ENCODE measurements at regions not wholly inside any gene's neighbourhood (a gene's known extent, or its start where the extent isn't known, plus 50 kb on each side); places are given as distances from the start of the nearest gene placed in this dataset.

DNA sequence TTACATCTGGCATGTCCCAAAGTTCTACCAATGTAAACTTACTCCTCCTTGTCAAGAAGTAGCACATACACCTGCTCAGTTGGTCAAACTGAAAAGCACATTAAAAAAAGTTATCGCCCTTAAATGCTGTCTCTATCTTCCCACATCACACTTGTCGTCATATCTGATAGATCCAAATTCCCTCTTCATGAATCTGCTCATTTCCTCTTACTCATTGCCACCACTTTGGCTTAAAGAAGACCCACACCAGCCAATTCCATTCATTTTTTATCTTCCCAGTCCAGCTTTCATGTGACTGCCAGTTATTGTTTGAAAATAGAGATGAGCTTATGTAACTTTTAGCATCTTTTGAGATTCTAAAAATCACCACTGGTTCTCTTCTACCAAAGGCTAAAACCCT, 305.9 kb upstream of the MTNR1B start:
- Histone ChIP-seq H3K27me3 (ENCODE audit: insufficient read depth) (no peaks in the 10 kb centered on the region), H2AFZ (ENCODE audit: low read depth) (no peak overlapping the region), H3K4me2 (no peak overlapping the region), H3F3A (replicated peaks; ENCODE audit: insufficient read depth) (no peaks in the 10 kb centered on the region), H3K9me2 (no peaks in the 10 kb centered on the region), H3K4me1 (ENCODE audit: control insufficient read depth in 1 of 2, insufficient read depth in 2 of 2, low read depth in 1 of 2, low read length in 1 of 2) (peaks cover 0 to 4% of the 10 kb centered on the region in 2 experiments; a peak in 1 of 4 replicates), H3K9ac (no peak overlapping the region), H4K20me1 (ENCODE audit: insufficient read depth) (no peaks in the 10 kb centered on the region), H3K79me2 (ENCODE audit: insufficient read depth) (no peaks in the 10 kb centered on the region), H3K27ac (ENCODE audit: low read depth in 2 of 2, low read length in 1 of 2) (peak overlapping the region in 1 of 2 experiments; percentile 67; a peak in 2 of 4 replicates), H3K9me3 (no peaks in the 10 kb centered on the region), H3K36me3 (replicated peaks in 1 of 2; ENCODE audit: control insufficient read depth in 1 of 2, insufficient read depth in 2 of 2, low read length in 1 of 2) (no peaks in the 10 kb centered on the region), H3K4me3 (ENCODE audit: low read depth in 2 of 2, low read length in 1 of 2) (no peak overlapping the region)
- CTCF ChIA-PET: interaction anchor here (0.9 to 1.0 kb wide), 3 partner anchors 10 to 222 kb away, joined by 3 to 4 read pairs (median 3); no protein-coding TSS in a partner anchor
- 28% methylated on average over 2 of the region's 2 CpGs for WGBS (ENCODE audit: low lambda C conversion rate)
- POLR2A ChIA-PET: no interaction called here
- no peak for DNase-seq
- no peak for TF ChIP-seq FOXM1 (IDR thresholded peaks at IDR 0.05; ENCODE audit: low read depth)
- TF ChIP-seq, protein P1, sequence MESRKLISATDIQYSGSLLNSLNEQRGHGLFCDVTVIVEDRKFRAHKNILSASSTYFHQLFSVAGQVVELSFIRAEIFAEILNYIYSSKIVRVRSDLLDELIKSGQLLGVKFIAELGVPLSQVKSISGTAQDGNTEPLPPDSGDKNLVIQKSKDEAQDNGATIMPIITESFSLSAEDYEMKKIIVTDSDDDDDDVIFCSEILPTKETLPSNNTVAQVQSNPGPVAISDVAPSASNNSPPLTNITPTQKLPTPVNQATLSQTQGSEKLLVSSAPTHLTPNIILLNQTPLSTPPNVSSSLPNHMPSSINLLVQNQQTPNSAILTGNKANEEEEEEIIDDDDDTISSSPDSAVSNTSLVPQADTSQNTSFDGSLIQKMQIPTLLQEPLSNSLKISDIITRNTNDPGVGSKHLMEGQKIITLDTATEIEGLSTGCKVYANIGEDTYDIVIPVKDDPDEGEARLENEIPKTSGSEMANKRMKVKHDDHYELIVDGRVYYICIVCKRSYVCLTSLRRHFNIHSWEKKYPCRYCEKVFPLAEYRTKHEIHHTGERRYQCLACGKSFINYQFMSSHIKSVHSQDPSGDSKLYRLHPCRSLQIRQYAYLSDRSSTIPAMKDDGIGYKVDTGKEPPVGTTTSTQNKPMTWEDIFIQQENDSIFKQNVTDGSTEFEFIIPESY (IDR thresholded peaks at IDR 0.05; ENCODE audit: borderline replicate concordance, low read depth): no peak
- TF ChIP-seq, protein P2, sequence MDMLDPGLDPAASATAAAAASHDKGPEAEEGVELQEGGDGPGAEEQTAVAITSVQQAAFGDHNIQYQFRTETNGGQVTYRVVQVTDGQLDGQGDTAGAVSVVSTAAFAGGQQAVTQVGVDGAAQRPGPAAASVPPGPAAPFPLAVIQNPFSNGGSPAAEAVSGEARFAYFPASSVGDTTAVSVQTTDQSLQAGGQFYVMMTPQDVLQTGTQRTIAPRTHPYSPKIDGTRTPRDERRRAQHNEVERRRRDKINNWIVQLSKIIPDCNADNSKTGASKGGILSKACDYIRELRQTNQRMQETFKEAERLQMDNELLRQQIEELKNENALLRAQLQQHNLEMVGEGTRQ (IDR thresholded peaks at IDR 0.05; ENCODE audit: borderline replicate concordance, low read depth, low read length): no peak
- TF ChIP-seq, protein P3, sequence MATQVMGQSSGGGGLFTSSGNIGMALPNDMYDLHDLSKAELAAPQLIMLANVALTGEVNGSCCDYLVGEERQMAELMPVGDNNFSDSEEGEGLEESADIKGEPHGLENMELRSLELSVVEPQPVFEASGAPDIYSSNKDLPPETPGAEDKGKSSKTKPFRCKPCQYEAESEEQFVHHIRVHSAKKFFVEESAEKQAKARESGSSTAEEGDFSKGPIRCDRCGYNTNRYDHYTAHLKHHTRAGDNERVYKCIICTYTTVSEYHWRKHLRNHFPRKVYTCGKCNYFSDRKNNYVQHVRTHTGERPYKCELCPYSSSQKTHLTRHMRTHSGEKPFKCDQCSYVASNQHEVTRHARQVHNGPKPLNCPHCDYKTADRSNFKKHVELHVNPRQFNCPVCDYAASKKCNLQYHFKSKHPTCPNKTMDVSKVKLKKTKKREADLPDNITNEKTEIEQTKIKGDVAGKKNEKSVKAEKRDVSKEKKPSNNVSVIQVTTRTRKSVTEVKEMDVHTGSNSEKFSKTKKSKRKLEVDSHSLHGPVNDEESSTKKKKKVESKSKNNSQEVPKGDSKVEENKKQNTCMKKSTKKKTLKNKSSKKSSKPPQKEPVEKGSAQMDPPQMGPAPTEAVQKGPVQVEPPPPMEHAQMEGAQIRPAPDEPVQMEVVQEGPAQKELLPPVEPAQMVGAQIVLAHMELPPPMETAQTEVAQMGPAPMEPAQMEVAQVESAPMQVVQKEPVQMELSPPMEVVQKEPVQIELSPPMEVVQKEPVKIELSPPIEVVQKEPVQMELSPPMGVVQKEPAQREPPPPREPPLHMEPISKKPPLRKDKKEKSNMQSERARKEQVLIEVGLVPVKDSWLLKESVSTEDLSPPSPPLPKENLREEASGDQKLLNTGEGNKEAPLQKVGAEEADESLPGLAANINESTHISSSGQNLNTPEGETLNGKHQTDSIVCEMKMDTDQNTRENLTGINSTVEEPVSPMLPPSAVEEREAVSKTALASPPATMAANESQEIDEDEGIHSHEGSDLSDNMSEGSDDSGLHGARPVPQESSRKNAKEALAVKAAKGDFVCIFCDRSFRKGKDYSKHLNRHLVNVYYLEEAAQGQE (IDR thresholded peaks at IDR 0.05; ENCODE audit: low read depth, low read length): no peak
- TF ChIP-seq, protein P4, sequence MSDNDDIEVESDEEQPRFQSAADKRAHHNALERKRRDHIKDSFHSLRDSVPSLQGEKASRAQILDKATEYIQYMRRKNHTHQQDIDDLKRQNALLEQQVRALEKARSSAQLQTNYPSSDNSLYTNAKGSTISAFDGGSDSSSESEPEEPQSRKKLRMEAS (IDR thresholded peaks at IDR 0.05; ENCODE audit: low read depth): peak; percentile 43; the same call in 1 of the 2 replicates
- peak in 1 of 2 experiments; percentile 87; a peak in 2 of 4 replicates for TF ChIP-seq EP300 (IDR thresholded peaks at IDR 0.05; ENCODE audit: borderline replicate concordance in 1 of 2, low read depth in 1 of 2, low read length in 1 of 2)
- TF ChIP-seq EZH2phosphoT487 (IDR thresholded peaks at IDR 0.05; ENCODE audit: borderline replicate concordance, low read depth): no peak
- TF ChIP-seq SMC3 (IDR thresholded peaks at IDR 0.05; ENCODE audit: low read depth, low read length): no peak
- peak; percentile 66; the same call in 1 of the 2 replicates for TF ChIP-seq TEAD4 (IDR thresholded peaks at IDR 0.05; ENCODE audit: borderline replicate concordance, insufficient read depth)
- no peak for TF ChIP-seq TAF1 (IDR thresholded peaks at IDR 0.05; ENCODE audit: borderline replicate concordance, low read depth, low read length)
- no peak for TF ChIP-seq CHD2 (IDR thresholded peaks at IDR 0.05; ENCODE audit: low read length, partially characterized antibody)
- TF ChIP-seq JUND (IDR thresholded peaks at IDR 0.05): peak; percentile 86
- TF ChIP-seq, protein P5, sequence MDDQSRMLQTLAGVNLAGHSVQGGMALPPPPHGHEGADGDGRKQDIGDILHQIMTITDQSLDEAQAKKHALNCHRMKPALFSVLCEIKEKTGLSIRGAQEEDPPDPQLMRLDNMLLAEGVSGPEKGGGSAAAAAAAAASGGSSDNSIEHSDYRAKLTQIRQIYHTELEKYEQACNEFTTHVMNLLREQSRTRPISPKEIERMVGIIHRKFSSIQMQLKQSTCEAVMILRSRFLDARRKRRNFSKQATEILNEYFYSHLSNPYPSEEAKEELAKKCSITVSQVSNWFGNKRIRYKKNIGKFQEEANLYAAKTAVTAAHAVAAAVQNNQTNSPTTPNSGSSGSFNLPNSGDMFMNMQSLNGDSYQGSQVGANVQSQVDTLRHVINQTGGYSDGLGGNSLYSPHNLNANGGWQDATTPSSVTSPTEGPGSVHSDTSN (IDR thresholded peaks at IDR 0.05): peak; percentile 68
- TF ChIP-seq TCF12 (IDR thresholded peaks at IDR 0.05): peak; percentile 68
- no peak for TF ChIP-seq GATA2 (CRISPR knock-in tag; IDR thresholded peaks at IDR 0.05)
- no peak for TF ChIP-seq MXI1 (IDR thresholded peaks at IDR 0.05; ENCODE audit: low read depth, low read length)
- peak; percentile 81 for TF ChIP-seq NFIC (IDR thresholded peaks at IDR 0.05; ENCODE audit: borderline replicate concordance)
- TF ChIP-seq RFX5 (IDR thresholded peaks at IDR 0.05; ENCODE audit: low read length): no peak
- TF ChIP-seq FOSL2 (IDR thresholded peaks at IDR 0.05; ENCODE audit: borderline replicate concordance, low read depth): peak; percentile 67; the same call in 1 of the 2 replicates

Measured in SK-N-SH (cell line).